Hippocampal formation (tissue), 2 donors: ENCODE measurements at regions not wholly inside any gene's neighbourhood (a gene's known extent, or its start where the extent isn't known, plus 50 kb on each side); places are given as distances from the start of the nearest gene placed in this dataset.
A peak's percentile ranks its signal among the peaks of the same experiment; 100 is the strongest.

Source experiments
- DNase-seq, 2 donors: peaks; one replicate each; lab custom pipeline; 2025; lab: John Stamatoyannopoulos, UW

GRCh38 chr3:24033818-24034217, 88.7 kb downstream of the NR1D2 start:
- no peak for DNase-seq

- DNase-seq: no peak
Observed at GRCh38 chr3:24034464-24034863, 89.4 kb downstream of the NR1D2 start.

GRCh38 chr3:24037971-24038370, 92.9 kb downstream of the NR1D2 start:
- no peak for DNase-seq

- no peak for DNase-seq
Observed at GRCh38 chr3:24040311-24040710, 95.2 kb downstream of the NR1D2 start.

- DNase-seq: peak in 1 of 2 donors; percentile 56
Observed at GRCh38 chr3:24042174-24043059, 97.3 kb downstream of the NR1D2 start.

- DNase-seq: no peak
Observed at GRCh38 chr3:24043168-24043567, 98.1 kb downstream of the NR1D2 start.

- no peak for DNase-seq
Observed at GRCh38 chr3:24043985-24044384, 98.9 kb downstream of the NR1D2 start.

- no peak for DNase-seq
Observed at GRCh38 chr3:24046214-24046613, 101.1 kb downstream of the NR1D2 start.

- DNase-seq: no peak
Observed at GRCh38 chr3:24047513-24047912, 102.4 kb downstream of the NR1D2 start.

- DNase-seq: no peak
Observed at GRCh38 chr3:24048843-24049242, 103.8 kb downstream of the NR1D2 start.

GRCh38 chr3:24052446-24052845, 107.4 kb downstream of the NR1D2 start:
- DNase-seq: no peak

- DNase-seq: no peak
Observed at GRCh38 chr3:24058940-24059705, 114.0 kb downstream of the NR1D2 start.

- DNase-seq: peak in 1 of 2 donors; percentile 14
Observed at GRCh38 chr3:24060055-24060454, 115.0 kb downstream of the NR1D2 start.

- DNase-seq: no peak
Observed at GRCh38 chr3:24062916-24063315, 117.8 kb downstream of the NR1D2 start.
